ENCODE measurements at regions not wholly inside any gene's neighbourhood (a gene's known extent, or its start where the extent isn't known, plus 50 kb on each side); places are given as distances from the start of the nearest gene placed in this dataset.

- no peak for DNase-seq
- H3K27me3 ChIP-seq (ENCODE audit: insufficient read depth in 3 of 3, low read length in 2 of 3): no peaks in the 10 kb centered on the region
- intact Hi-C loops (cut with DNase I): no loop called here
Measured at GRCh38 chr2:122681626-122682025, 926.2 kb downstream of the TSN start.

GRCh38 chr2:122682356-122682755 lies 926.9 kb downstream of the TSN start:
- DNase-seq: no peak
- no peaks in the 10 kb centered on the region for H3K9me3 ChIP-seq
- 72 to 85% (median 81%) methylated on average over 3 of the region's 3 CpGs for WGBS, 3 donors
- H3K4me1 ChIP-seq: no peaks in the 10 kb centered on the region
- ATAC-seq: no peak
- intact Hi-C loops (cut with DNase I): no loop called here
- no peak for TF ChIP-seq CTCF (IDR thresholded peaks at IDR 0.05)
- H3K36me3 ChIP-seq (ENCODE audit: insufficient read depth in 1 of 2, low read depth in 1 of 2): no peaks in the 10 kb centered on the region
- H3K27me3 ChIP-seq (ENCODE audit: insufficient read depth in 3 of 3, low read length in 2 of 3): no peaks in the 10 kb centered on the region
- H3K27ac ChIP-seq: no peak overlapping the region
- H3K4me3 ChIP-seq: no peak overlapping the region

More at GRCh38 chr2:122681626-122682025, 926.2 kb downstream of the TSN start:
- H3K4me1 ChIP-seq: no peaks in the 10 kb centered on the region
- no peaks in the 10 kb centered on the region for H3K36me3 ChIP-seq (ENCODE audit: insufficient read depth in 1 of 2, low read depth in 1 of 2)
- H3K9me3 ChIP-seq: no peaks in the 10 kb centered on the region
- no peak overlapping the region for H3K4me3 ChIP-seq
- TF ChIP-seq CTCF (IDR thresholded peaks at IDR 0.05): no peak
- H3K27ac ChIP-seq: no peak overlapping the region
- WGBS, 3 donors: 43 to 69% (median 52%) methylated on average over 1 of the region's 1 CpG
- ATAC-seq: no peak

- intact Hi-C loops (cut with DNase I): no loop called here
- no peak for TF ChIP-seq CTCF (IDR thresholded peaks at IDR 0.05)
- ATAC-seq (no peak), DNase-seq (no peak)
- WGBS, 3 donors: 65 to 81% (median 77%) methylated on average over 1 of the region's 1 CpG
- no peaks in the 10 kb centered on the region for H3K36me3 ChIP-seq (ENCODE audit: insufficient read depth in 1 of 2, low read depth in 1 of 2)
- no peaks in the 10 kb centered on the region for H3K27me3 ChIP-seq (ENCODE audit: insufficient read depth in 3 of 3, low read length in 2 of 3)
- H3K4me3 ChIP-seq: no peak overlapping the region
- H3K4me1 ChIP-seq: no peaks in the 10 kb centered on the region
- no peak overlapping the region for H3K27ac ChIP-seq
- H3K9me3 ChIP-seq: no peaks in the 10 kb centered on the region
Measured at GRCh38 chr2:122683018-122683417, 927.6 kb downstream of the TSN start.

GRCh38 chr2:122692400-122693083 lies 937.1 kb downstream of the TSN start:
- no peaks in the 10 kb centered on the region for H3K36me3 ChIP-seq (ENCODE audit: insufficient read depth in 1 of 2, low read depth in 1 of 2)
- ATAC-seq (no peak), DNase-seq (no peak)
- TF ChIP-seq CTCF (IDR thresholded peaks at IDR 0.05): no peak
- WGBS, 3 donors: 86 to 88% (median 86%) methylated on average over 4 of the region's 4 CpGs
- intact Hi-C loops (cut with DNase I): no loop called here
- no peak overlapping the region for H3K27ac ChIP-seq
- H3K4me1 ChIP-seq: no peaks in the 10 kb centered on the region
- H3K4me3 ChIP-seq: no peak overlapping the region
- no peaks in the 10 kb centered on the region for H3K27me3 ChIP-seq (ENCODE audit: insufficient read depth in 3 of 3, low read length in 2 of 3)
- H3K9me3 ChIP-seq: no peaks in the 10 kb centered on the region

- no peak for ATAC-seq
- 89 to 93% (median 90%) methylated on average over 1 of the region's 1 CpG for WGBS, 3 donors
- H3K27ac ChIP-seq: no peak overlapping the region
Measured at GRCh38 chr2:122697415-122697814, 942.0 kb downstream of the TSN start.

More at GRCh38 chr2:122697415-122697814, 942.0 kb downstream of the TSN start:
- H3K27me3 ChIP-seq (ENCODE audit: insufficient read depth in 3 of 3, low read length in 2 of 3): no peaks in the 10 kb centered on the region
- no peak overlapping the region for H3K4me3 ChIP-seq
- TF ChIP-seq CTCF (IDR thresholded peaks at IDR 0.05): no peak
- intact Hi-C loops (cut with DNase I): no loop called here
- DNase-seq: no peak
- no peaks in the 10 kb centered on the region for H3K9me3 ChIP-seq
- H3K4me1 ChIP-seq: no peaks in the 10 kb centered on the region
- no peaks in the 10 kb centered on the region for H3K36me3 ChIP-seq (ENCODE audit: insufficient read depth in 1 of 2, low read depth in 1 of 2)
